NCI-H748 treated with DMSO at 0.1 percent for 48 hours (cell line): ENCODE measurements at regions not wholly inside any gene's neighbourhood (a gene's known extent, or its start where the extent isn't known, plus 50 kb on each side); places are given as distances from the start of the nearest gene placed in this dataset.

ENCODE experiments used
- DNase-seq: peaks from one replicate; lab custom pipeline; 2025; lab: John Stamatoyannopoulos, UW

GRCh38 chr5:167643631-167644280 lies 647.7 kb upstream of the WWC1 start:
- no peak for DNase-seq

GRCh38 chr5:167644619-167645018 lies 646.8 kb upstream of the WWC1 start:
- DNase-seq = no peak

GRCh38 chr5:167649471-167649870 lies 642.0 kb upstream of the WWC1 start:
- no peak for DNase-seq

GRCh38 chr5:167652690-167653089 lies 638.8 kb upstream of the WWC1 start:
- DNase-seq = no peak

GRCh38 chr5:167653645-167654106 lies 637.8 kb upstream of the WWC1 start:
- no peak for DNase-seq

DNA sequence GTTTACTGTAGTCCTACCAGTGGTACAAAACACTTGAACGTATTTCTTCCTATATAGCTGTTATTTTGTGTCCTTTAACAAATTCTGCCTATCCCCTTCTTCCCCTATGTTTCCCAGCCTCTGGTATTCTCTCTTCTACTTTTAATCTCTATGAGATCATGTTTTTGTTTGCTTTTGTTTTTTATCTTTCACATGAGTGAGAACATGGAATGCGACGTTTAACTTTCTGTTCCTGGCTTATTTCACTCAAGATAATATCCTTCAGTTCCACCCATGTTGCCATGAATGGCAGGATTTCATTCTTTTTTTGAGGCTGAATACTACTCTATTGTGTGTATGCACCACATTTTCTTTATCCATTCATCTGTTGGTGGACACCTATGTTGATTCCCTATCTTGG lies 634.4 kb upstream of the WWC1 start:
- DNase-seq = no peak

- DNase-seq = no peak
These were observed 632.6 kb upstream of the WWC1 start for GRCh38 chr5:167658889-167659288.

GRCh38 chr5:167661605-167662004 lies 629.8 kb upstream of the WWC1 start:
- DNase-seq = no peak

- no peak for DNase-seq
These were observed 627.1 kb upstream of the WWC1 start for GRCh38 chr5:167664222-167664804.

- DNase-seq = no peak
These were observed 625.5 kb upstream of the WWC1 start for GRCh38 chr5:167665841-167666375.

- no peak for DNase-seq
These were observed 620.3 kb upstream of the WWC1 start for GRCh38 chr5:167671176-167671575.

DNA sequence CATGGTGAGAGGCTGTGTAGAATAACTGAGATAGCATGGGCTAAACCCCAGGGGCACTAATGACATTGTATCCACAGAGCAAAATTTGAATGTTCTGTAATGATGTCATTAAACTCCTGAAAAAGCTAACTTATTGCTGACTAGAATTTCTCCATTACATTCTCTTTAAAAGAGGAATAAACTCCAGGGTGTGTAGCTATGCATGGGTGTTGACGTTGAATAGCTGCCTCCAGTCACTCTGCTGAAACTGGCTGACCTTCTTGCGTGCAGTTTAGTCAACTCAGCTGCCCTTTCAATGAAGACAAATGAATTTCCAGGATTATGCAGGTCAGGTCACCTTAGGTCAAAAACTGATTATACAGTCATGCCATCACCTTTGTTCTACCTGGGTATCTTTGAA lies 617.5 kb upstream of the WWC1 start:
- DNase-seq = no peak

DNA sequence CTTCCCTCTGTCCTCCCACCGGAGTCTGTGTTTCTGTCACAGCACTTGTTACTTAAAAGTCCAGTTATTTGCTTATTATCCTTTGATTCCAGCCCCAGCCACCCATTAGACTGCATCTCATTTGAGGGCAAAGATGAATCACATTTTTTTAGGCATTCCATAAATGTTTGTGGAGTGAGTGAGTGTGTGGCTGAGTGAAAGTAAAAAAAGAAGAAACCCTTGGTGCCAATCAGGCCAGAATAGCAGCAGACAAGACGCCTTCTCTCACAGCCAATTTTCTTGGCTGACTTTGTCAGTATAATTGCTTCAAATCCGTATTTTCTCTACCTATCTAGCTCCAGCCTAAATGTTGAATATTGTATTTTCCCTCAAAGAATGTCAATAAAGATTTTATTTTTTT lies 613.0 kb upstream of the WWC1 start:
- DNase-seq = no peak

DNA sequence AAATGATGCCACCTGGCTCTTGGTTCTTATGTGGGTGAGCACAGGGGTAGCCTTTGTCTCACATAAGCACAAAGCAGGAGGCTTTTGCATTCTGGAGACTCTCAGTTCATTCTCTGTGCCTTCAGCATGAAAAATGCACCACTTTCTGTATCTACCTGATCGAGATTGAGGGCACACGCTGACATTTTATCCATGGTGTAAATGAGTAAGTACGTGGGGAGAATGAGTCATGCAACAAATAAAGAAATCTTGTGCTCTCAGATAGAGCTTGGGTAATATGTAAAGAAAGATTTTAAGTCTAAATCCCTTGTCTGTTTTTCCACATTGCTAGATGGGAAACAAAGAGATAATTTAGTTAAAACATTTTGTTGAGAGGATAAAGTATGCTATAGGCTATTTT lies 607.2 kb upstream of the WWC1 start:
- no peak for DNase-seq

DNA sequence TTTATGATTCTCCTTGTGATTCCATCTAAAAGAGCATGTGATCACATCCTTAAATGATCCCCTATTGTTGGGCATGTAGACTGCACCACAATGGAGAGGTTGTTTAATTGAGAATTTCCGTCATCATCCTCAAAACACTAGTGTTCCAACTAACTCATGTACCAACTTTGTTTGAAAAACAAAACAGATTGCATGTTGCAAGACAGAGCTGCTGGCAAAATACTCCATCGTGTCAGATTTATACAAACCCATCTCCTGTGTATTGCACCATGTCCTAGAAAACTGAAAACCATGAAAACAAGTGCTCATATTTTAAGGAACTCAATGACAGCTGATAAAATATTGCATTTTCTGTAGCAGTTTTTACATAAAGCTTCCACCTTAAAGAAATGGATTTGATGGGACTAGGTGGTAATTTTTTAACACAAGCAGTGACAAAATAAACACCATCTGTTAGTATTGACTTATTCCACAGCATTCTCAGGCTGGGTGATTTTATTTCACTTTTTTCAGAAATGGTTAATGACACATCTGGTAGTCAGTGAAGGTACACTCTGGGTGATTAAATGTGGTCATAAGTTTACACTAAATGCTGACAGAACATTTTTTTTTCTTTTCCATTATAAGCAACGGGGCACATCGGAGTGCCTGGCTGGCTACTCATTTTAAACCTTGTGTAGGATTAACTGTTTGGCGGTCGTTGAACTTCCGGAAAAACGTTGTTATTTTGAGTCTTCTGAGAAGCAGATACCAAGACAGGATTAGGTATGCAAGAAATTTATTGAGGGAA lies 602.9 kb upstream of the WWC1 start:
- DNase-seq = no peak

GRCh38 chr5:167694325-167695147 lies 596.9 kb upstream of the WWC1 start:
- no peak for DNase-seq

DNA sequence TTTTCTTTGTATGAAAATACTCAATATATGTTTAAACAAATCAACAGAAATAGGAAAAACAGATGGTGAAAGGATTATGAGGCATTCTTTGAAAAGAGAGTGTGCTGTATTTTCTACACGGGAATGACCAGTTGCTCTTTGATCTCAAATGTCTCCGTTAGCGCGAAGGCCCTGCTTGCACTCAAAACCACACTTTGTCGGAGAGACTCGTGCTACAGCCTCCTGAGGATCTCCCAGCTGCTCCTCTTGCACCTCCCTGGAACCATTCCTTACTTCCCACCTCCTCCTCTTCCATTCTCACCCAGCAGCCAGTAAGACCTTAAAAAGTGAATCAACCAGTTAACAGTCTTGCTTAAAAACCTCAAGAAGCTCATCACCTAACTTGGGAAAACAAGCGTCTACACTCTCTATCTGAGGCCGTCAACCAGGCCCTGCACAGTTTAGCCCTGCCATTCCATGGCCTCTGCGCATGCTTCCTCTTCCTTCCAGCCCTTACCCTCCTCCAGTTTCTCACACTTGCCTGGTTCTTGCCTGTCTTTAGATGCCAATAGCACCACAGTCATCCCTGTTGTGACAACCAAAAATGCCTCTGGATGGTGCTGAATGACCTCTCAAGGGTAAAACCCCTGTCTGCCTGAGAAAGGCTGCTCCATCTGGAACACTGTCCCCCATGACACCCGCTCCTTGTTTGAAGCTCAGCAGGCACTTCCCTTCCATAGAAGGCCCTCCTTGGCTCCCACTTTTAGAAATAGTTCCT lies 594.7 kb upstream of the WWC1 start:
- no peak for DNase-seq

DNA sequence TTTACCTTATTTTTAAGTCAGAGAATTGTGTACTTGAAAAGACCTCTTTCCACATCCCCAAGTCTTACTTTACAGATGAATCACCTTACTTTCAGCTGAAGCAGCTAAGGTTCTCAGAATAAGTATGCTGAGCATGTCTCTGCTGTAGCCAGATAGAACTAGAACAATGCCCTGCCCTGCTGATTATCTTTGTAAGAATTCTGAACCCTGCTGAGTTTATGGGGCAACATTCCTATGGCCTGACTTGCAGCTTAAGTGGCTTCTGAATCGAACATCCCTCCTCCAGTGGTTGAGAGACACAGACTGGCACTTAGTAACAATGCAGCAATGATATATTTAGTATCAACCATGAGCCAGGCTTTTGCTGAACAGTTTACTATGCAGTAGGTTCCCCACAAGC lies 592.0 kb upstream of the WWC1 start:
- no peak for DNase-seq

DNA sequence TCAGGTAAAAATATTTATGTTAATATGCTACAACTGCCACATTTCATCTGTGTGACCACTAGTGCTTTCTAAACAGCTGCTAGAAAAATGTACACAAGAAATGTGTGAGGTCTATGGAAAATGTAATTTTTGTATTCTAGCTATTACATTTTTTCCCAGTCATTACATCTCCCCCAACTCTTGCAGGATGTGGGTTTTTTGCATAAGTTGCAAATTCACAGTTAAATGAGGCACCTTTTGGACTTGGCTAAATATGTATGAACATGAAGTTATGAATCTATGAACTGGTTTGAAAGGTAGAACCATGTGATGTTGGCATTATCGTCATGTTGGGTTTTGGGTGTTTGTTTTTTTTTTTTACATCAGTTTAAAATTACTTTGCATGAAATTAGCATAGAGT lies 590.4 kb upstream of the WWC1 start:
- no peak for DNase-seq

- DNase-seq = no peak
These were observed 589.4 kb upstream of the WWC1 start for GRCh38 chr5:167702014-167702413.

DNA sequence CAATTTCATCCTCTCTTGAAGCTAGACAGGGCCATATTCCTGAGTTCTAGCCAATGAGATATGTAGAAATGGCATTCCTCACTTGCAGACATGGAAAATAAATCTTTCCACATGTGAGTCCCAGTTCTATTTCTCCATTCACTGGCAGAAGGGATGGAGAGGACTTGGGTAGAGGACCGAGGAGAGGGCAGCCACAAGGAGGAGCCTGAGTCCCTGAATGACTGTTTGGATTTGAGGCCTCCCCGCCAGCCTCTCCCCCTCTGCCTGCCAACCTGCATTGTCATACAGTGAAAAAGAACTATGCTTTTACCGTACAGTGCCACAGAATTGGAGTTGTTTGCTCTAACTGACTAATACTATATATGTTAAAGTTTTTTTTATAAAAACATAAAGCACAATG lies 583.0 kb upstream of the WWC1 start:
- DNase-seq = no peak
